Fibroblast of lung (primary cell): ENCODE measurements at regions not wholly inside any gene's neighbourhood (a gene's known extent, or its start where the extent isn't known, plus 50 kb on each side); places are given as distances from the start of the nearest gene placed in this dataset.

Experiments
- CTCF ChIP-seq, 2 donors: IDR thresholded peaks in 1 of 2; conservative IDR thresholded peaks in 1 of 2; 1 replicate in 1 of 2; 2 replicates in 1 of 2; pipeline ENCODE4 v1.5.1; 2011 to 2012; ENCODE audit warnings: low read length in 2 of 2, control low read depth in 1 of 2, inconsistent platforms in 1 of 2, low read depth in 1 of 2, mild to moderate bottlenecking in 1 of 2
- EZH2 ChIP-seq: IDR thresholded peaks from 2 replicates; pipeline ENCODE4 v1.5.1; 2012; ENCODE audit warnings: low read length, control low read depth, mild to moderate bottlenecking; ENCODE audit errors: missing control alignments

- TF ChIP-seq CTCF (conservative IDR thresholded peaks at IDR 0.05 in 1 of 2, IDR thresholded peaks at IDR 0.05 in 1 of 2; ENCODE audit: low read depth in 1 of 2, low read length in 2 of 2), result no peak
- no peak for TF ChIP-seq EZH2
These were observed 1045.8 kb downstream of the TBC1D22A start for GRCh38 chr22:47808236-47808635.
